B cell (primary cell): ENCODE measurements at regions not wholly inside any gene's neighbourhood (a gene's known extent, or its start where the extent isn't known, plus 50 kb on each side); places are given as distances from the start of the nearest gene placed in this dataset.

Source experiments
- ATAC-seq: fragments of 200-7000 bp; cut with Tn5 transposase; one replicate; pipeline ENCODE4 v1.10.0; 2021; ENCODE audit warnings: low read depth, mild to moderate bottlenecking, moderate number of reproducible peaks, moderate library complexity
- CTCF ChIA-PET: fragments of 350-600 bp; sonication (Branson Sonifier 250); formaldehyde crosslinking; loops from one replicate; lab custom pipeline; 2021; ENCODE audit warnings: antibody characterized with exemption, inconsistent platforms; lab: Charles Lee
- POLR2A ChIA-PET: fragments of 350-600 bp; sonication (Branson Sonifier 250); formaldehyde crosslinking; loops from one replicate; lab custom pipeline; 2021; ENCODE audit warnings: antibody characterized with exemption; lab: Charles Lee
- DNase-seq: peaks from one replicate; pipeline ENCODE4 v3.0.0; 2013
- H2AFZ ChIP-seq: 2 replicates; pipeline ENCODE4 v1.6.1; 2012; ENCODE audit warnings: mild to moderate bottlenecking, low read depth, low read length; ENCODE audit not compliant: insufficient read depth, poor library complexity, severe bottlenecking
- H3K27ac ChIP-seq, 2 donors: 1 replicate in 1 of 2; 2 replicates in 1 of 2; pipeline ENCODE4 v1.5.1; 2012 to 2013; ENCODE audit warnings: low read length in 2 of 2, mild to moderate bottlenecking in 2 of 2, moderate library complexity in 1 of 2
- H3K27me3 ChIP-seq, 4 experiments: fragments of 200-600 bp in 1 of 4; sonication (generic) in 1 of 4; replicated peaks in 1 of 4; 1 replicate in 2 of 4; 2 replicates in 2 of 4; pipeline versions ENCODE4 v1.6.1 to v1.7.0; 2013 to 2016; ENCODE audit warnings: low read length in 3 of 4, mild to moderate bottlenecking in 2 of 4, mixed read lengths in 1 of 4, moderate library complexity in 1 of 4; ENCODE audit not compliant: insufficient read depth in 4 of 4, control insufficient read depth in 3 of 4; ENCODE audit errors: control extremely low read depth in 1 of 4
- H3K36me3 ChIP-seq, 2 experiments: replicated peaks in 1 of 2; 1 replicate in 1 of 2; 2 replicates in 1 of 2; pipeline versions ENCODE4 v1.6.1 to v1.7.1; 2013; ENCODE audit warnings: low read length in 1 of 2; ENCODE audit not compliant: insufficient read depth in 2 of 2, control insufficient read depth in 1 of 2; ENCODE audit errors: control extremely low read depth in 1 of 2, extremely low read depth in 1 of 2
- H3K4me1 ChIP-seq, 2 donors: fragments of 200-600 bp in 1 of 2; sonication (generic) in 1 of 2; 1 replicate in 1 of 2; 2 replicates in 1 of 2; pipeline versions ENCODE4 v1.5.1 to v1.6.1; 2013 to 2017; ENCODE audit warnings: low read length in 2 of 2; ENCODE audit not compliant: control insufficient read depth in 2 of 2, insufficient read depth in 2 of 2
- H3K4me2 ChIP-seq: replicated peaks from 2 replicates; pipeline ENCODE3; 2012; ENCODE audit warnings: mild to moderate bottlenecking, low read depth, low read length; ENCODE audit not compliant: poor library complexity, severe bottlenecking
- H3K4me3 ChIP-seq, 5 experiments: fragments of 200-600 bp in 1 of 5; sonication (generic) in 1 of 5; 1 replicate in 3 of 5; 2 replicates in 2 of 5; pipeline versions ENCODE4 v1.5.1 to v1.7.0; 2011 to 2016; ENCODE audit warnings: low read length in 4 of 5, mild to moderate bottlenecking in 4 of 5, low read depth in 2 of 5, control low read depth in 1 of 5, moderate library complexity in 1 of 5; ENCODE audit not compliant: insufficient read depth in 1 of 5; ENCODE audit errors: control extremely low read depth in 1 of 5, extremely low read depth in 1 of 5
- H3K79me2 ChIP-seq: fragments of 200-600 bp; sonication (generic); one replicate; pipeline ENCODE4 v1.6.0; 2016; ENCODE audit warnings: low read length; ENCODE audit not compliant: control insufficient read depth, insufficient read depth
- H3K9ac ChIP-seq: fragments of 200-600 bp; sonication (generic); 2 replicates; pipeline ENCODE4 v1.6.1; 2017; ENCODE audit warnings: mild to moderate bottlenecking, low read length, moderate library complexity
- H3K9me3 ChIP-seq, 3 donors: one replicate each; pipeline versions ENCODE4 v1.6.1 to v1.7.1; 2013; ENCODE audit warnings: low read length in 2 of 3; ENCODE audit not compliant: control insufficient read depth in 2 of 3, insufficient read depth in 1 of 3; ENCODE audit errors: control extremely low read depth in 1 of 3
- H4K20me1 ChIP-seq: 2 replicates; pipeline ENCODE4 v1.6.0; 2012; ENCODE audit warnings: mild to moderate bottlenecking, low read length; ENCODE audit not compliant: insufficient read depth, control insufficient read depth, poor library complexity, severe bottlenecking
- H3K27ac Mint-ChIP-seq: one replicate; pipeline ENCODE4 v1.8.0; 2021; ENCODE audit warnings: mixed read lengths
- H3K27me3 Mint-ChIP-seq: one replicate; pipeline ENCODE4 v1.8.0; 2021; ENCODE audit warnings: mixed read lengths
- H3K4me1 Mint-ChIP-seq: one replicate; pipeline ENCODE4 v1.8.0; 2021; ENCODE audit warnings: mixed read lengths
- H3K4me3 Mint-ChIP-seq: one replicate; pipeline ENCODE4 v1.8.0; 2021; ENCODE audit warnings: mixed read lengths
- H3K9me3 Mint-ChIP-seq: one replicate; pipeline ENCODE4 v1.8.0; 2022; ENCODE audit warnings: mixed read lengths; ENCODE audit not compliant: insufficient read depth
- CTCF ChIP-seq: fragments of 200-600 bp; IDR thresholded peaks from one replicate; pipeline ENCODE4 v1.8.0; 2022; ENCODE audit warnings: antibody characterized with exemption, mild to moderate bottlenecking
- EZH2 ChIP-seq: IDR thresholded peaks from 2 replicates; pipeline ENCODE4 v1.6.1; 2012; ENCODE audit warnings: borderline replicate concordance, low read depth, mild to moderate bottlenecking, moderate library complexity, low read length; ENCODE audit not compliant: insufficient read depth, poor library complexity, severe bottlenecking
- whole genome bisulfite sequencing: methylation state at CpG from one replicate; pipeline ENCODE4 v1.1.5; 2013; ENCODE audit warnings: missing lambda C conversion rate; ENCODE audit not compliant: insufficient coverage; 5-methylcytosine and 5-hydroxymethylcytosine counted together
- intact Hi-C: fragments of 100-400 bp; cut with micrococcal nuclease; formaldehyde crosslinking; loops from one replicate; pipeline ENCODE4 v1.10.0; 2022

GRCh38 chrX:96361844-96362243 lies 322.8 kb upstream of the DIAPH2 start:
- ChIA-PET POLR2A (no interaction called here), CTCF (no interaction called here)

More at GRCh38 chrX:96361844-96362243, 322.8 kb upstream of the DIAPH2 start:
- no peak overlapping the region for H3K4me3 Mint-ChIP-seq
- no peak for TF ChIP-seq EZH2
- TF ChIP-seq CTCF, result no peak
- H3K27ac Mint-ChIP-seq, result no peak overlapping the region
- no peaks in the 10 kb centered on the region for H3K27me3 Mint-ChIP-seq
- no peak overlapping the region for H3K4me2 ChIP-seq
- H3K9ac ChIP-seq, result no peak overlapping the region
- H3K36me3 ChIP-seq, result no peaks in the 10 kb centered on the region
- no peak overlapping the region for H3K27ac ChIP-seq
- no CpG with 5 or more reads among the region's 3 CpGs for WGBS
- H2AFZ ChIP-seq, result no peak overlapping the region
- H4K20me1 ChIP-seq, result no peaks in the 10 kb centered on the region
- intact Hi-C loops, result no loop called here
- no peaks in the 10 kb centered on the region for H3K79me2 ChIP-seq
- H3K9me3 Mint-ChIP-seq, result no peaks in the 10 kb centered on the region
- no peak for ATAC-seq
- no peak overlapping the region for H3K4me3 ChIP-seq
- no peaks in the 10 kb centered on the region for H3K4me1 Mint-ChIP-seq
- no peaks in the 10 kb centered on the region for H3K9me3 ChIP-seq
- no peak for DNase-seq
- no peaks in the 10 kb centered on the region for H3K27me3 ChIP-seq
- H3K4me1 ChIP-seq, result no peaks in the 10 kb centered on the region
